Psoas muscle (tissue), 7 donors: ENCODE measurements at regions not wholly inside any gene's neighbourhood (a gene's known extent, or its start where the extent isn't known, plus 50 kb on each side); places are given as distances from the start of the nearest gene placed in this dataset.

Experiments used
- ATAC-seq, 4 donors: fragments of 200-7000 bp; cut with Tn5 transposase; one replicate each; pipeline ENCODE4 v1.9.1; 2020; ENCODE audit warnings: moderate library complexity in 3 of 4, mild to moderate bottlenecking in 2 of 4
- DNase-seq, 2 donors: peaks; one replicate each; pipeline ENCODE4 v3.0.0-alpha.2; 2020
- H3K27ac ChIP-seq: fragments of 200-600 bp; one replicate; pipeline ENCODE4 v1.8.0; 2022
- H3K27me3 ChIP-seq, 3 donors: fragments of 200-600 bp in 1 of 3; one replicate each; pipeline versions ENCODE4 v1.6.1 to v1.8.0; 2013 to 2022; ENCODE audit warnings: low read length in 2 of 3, mild to moderate bottlenecking in 2 of 3, moderate library complexity in 1 of 3; ENCODE audit not compliant: insufficient read depth in 3 of 3
- H3K36me3 ChIP-seq, 2 donors: fragments of 200-600 bp in 1 of 2; one replicate each; pipeline versions ENCODE4 v1.6.1 to v1.8.0; 2013 to 2022; ENCODE audit warnings: low read depth in 1 of 2, mild to moderate bottlenecking in 1 of 2, moderate library complexity in 1 of 2; ENCODE audit not compliant: insufficient read depth in 1 of 2
- H3K4me1 ChIP-seq: fragments of 200-600 bp; one replicate; pipeline ENCODE4 v1.8.0; 2022
- H3K4me3 ChIP-seq: fragments of 200-600 bp; one replicate; pipeline ENCODE4 v1.8.0; 2022; ENCODE audit warnings: mild to moderate bottlenecking
- H3K9me3 ChIP-seq: fragments of 200-600 bp; one replicate; pipeline ENCODE4 v1.8.0; 2022
- CTCF ChIP-seq: fragments of 200-600 bp; IDR thresholded peaks from one replicate; pipeline ENCODE4 v1.8.0; 2022; ENCODE audit warnings: antibody characterized with exemption
- WGBS, 3 donors: extraction: QIAGEN DNeasy Blood & Tissue Kit; methylation state at CpG; one replicate each; pipeline versions ENCODE4 v1.1.6 to v1.1.7; 2013; 5-methylcytosine and 5-hydroxymethylcytosine counted together
- intact Hi-C, 2 donors: fragments of 100-400 bp; cut with DNase I; formaldehyde crosslinking; loops; one replicate each; pipeline versions ENCODE4 v1.11.0 to v1.14.2; 2022
- donor health status: healthy with polysubstance abuse.
- donor health status: DM: no; HTN: no; CAD: no; lungs with moderate emphysema.
- donor health status: Bipolar disorder and iron deficiency.
- donor health status: healthy.
- donor health status: DM: yes; HTN: yes; CAD: no.
- donor health status: DM: no; HTN: no; CAD: no.
- donor health status: DM: yes; HTN: yes; CAD: no.

GRCh38 chr18:30625961-30626360 is 416.6 kb downstream of the DSC3 start:
- Histone ChIP-seq H3K4me1 (no peaks in the 10 kb centered on the region), H3K27ac (no peak overlapping the region), H3K36me3 (no peaks in the 10 kb centered on the region), H3K27me3 (no peaks in the 10 kb centered on the region), H3K9me3 (no peaks in the 10 kb centered on the region), H3K4me3 (no peak overlapping the region)
- WGBS, 3 donors = 86 to 90% (median 88%) methylated on average over 3 of the region's 3 CpGs
- intact Hi-C loops = no loop called here
- DNase-seq (no peak), ATAC-seq (no peak)
- TF ChIP-seq CTCF = no peak

- Histone ChIP-seq H3K4me3 (no peak overlapping the region), H3K27me3 (no peaks in the 10 kb centered on the region), H3K9me3 (no peaks in the 10 kb centered on the region), H3K27ac (no peak overlapping the region), H3K4me1 (no peaks in the 10 kb centered on the region), H3K36me3 (no peaks in the 10 kb centered on the region)
- DNase-seq (no peak), ATAC-seq (no peak)
- TF ChIP-seq CTCF = no peak
- intact Hi-C loops = no loop called here
- WGBS, 3 donors = 34 to 44% (median 34%) methylated on average over 5 of the region's 5 CpGs
These were observed 419.0 kb downstream of the DSC3 start for GRCh38 chr18:30623401-30624065.

GRCh38 chr18:30622635-30623034 is 419.9 kb downstream of the DSC3 start:
- no peaks in the 10 kb centered on the region for H3K27me3 ChIP-seq
- H3K36me3 ChIP-seq = no peaks in the 10 kb centered on the region
- no peaks in the 10 kb centered on the region for H3K9me3 ChIP-seq
- no peaks in the 10 kb centered on the region for H3K4me1 ChIP-seq
- 50 to 59% (median 57%) methylated on average over 6 of the region's 6 CpGs for WGBS, 3 donors
- ATAC-seq (no peak), DNase-seq (no peak)
- no peak for TF ChIP-seq CTCF
- H3K27ac ChIP-seq = no peak overlapping the region
- no peak overlapping the region for H3K4me3 ChIP-seq
- intact Hi-C loops = no loop called here

- no peaks in the 10 kb centered on the region for H3K36me3 ChIP-seq
- H3K9me3 ChIP-seq = no peaks in the 10 kb centered on the region
- H3K27ac ChIP-seq = no peak overlapping the region
- H3K4me1 ChIP-seq = no peaks in the 10 kb centered on the region
- intact Hi-C loops = no loop called here
- DNase-seq (no peak), ATAC-seq (no peak)
- no peak for TF ChIP-seq CTCF
- 80 to 89% (median 81%) methylated on average over 3 of the region's 3 CpGs for WGBS, 3 donors
- H3K4me3 ChIP-seq = no peak overlapping the region
- H3K27me3 ChIP-seq = no peaks in the 10 kb centered on the region
These were observed 420.4 kb downstream of the DSC3 start for GRCh38 chr18:30622104-30622503.

- TF ChIP-seq CTCF = no peak
- Histone ChIP-seq H3K27me3 (no peaks in the 10 kb centered on the region), H3K9me3 (no peaks in the 10 kb centered on the region), H3K36me3 (no peaks in the 10 kb centered on the region), H3K4me3 (no peak overlapping the region), H3K27ac (no peak overlapping the region), H3K4me1 (no peaks in the 10 kb centered on the region)
- DNase-seq = no peak
- intact Hi-C loops = no loop called here
- WGBS, 3 donors = 60 to 75% (median 72%) methylated on average over 3 of the region's 3 CpGs
- no peak for ATAC-seq
These were observed 424.0 kb downstream of the DSC3 start for GRCh38 chr18:30618567-30618966.
